ENCODE measurements at regions not wholly inside any gene's neighbourhood (a gene's known extent, or its start where the extent isn't known, plus 50 kb on each side); places are given as distances from the start of the nearest gene placed in this dataset.

DNA sequence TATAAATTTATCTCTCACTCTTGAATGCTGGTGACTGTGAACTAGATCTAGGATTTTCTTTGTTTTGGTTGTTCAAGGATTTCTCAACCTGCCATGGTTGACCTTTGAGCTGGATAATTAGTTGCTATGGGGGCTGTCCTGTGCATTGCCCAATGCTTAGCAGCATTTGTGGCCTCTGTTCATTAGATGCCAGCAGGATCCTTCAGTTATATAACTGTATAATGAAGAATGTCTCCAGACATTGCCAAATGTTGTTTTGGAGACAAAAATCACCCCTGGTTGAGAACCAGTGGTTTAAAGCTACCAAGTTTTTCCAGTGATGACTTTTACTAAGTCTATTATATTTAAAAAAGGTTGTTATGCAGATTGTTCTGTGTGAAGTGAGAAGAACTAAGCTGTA lies 147.9 kb upstream of the STXBP6 start:
- Histone ChIP-seq H3K4me3 (ENCODE audit: low read length) (no peak overlapping the region), H3K79me2 (replicated peaks; ENCODE audit: insufficient read depth, low read length) (no peaks in the 10 kb centered on the region), H3K9ac (ENCODE audit: low read length) (no peak overlapping the region), H4K20me1 (ENCODE audit: insufficient read depth) (no peaks in the 10 kb centered on the region), H3K27me3 (ENCODE audit: insufficient read depth, low read depth, low read length) (no peaks in the 10 kb centered on the region), H2AFZ (ENCODE audit: low read depth, low read length) (no peak overlapping the region), H3K27ac (ENCODE audit: low read length) (no peak overlapping the region), H3K4me2 (ENCODE audit: low read length) (no peak overlapping the region), H3K9me2 (ENCODE audit: insufficient read depth, low read length) (no peaks in the 10 kb centered on the region), H3K9me3 (ENCODE audit: low read length) (no peaks in the 10 kb centered on the region), H3F3A (ENCODE audit: insufficient read depth, low read length, poor library complexity, severe bottlenecking) (no peaks in the 10 kb centered on the region), H3K36me3 (ENCODE audit: insufficient read depth, low read length) (no peaks in the 10 kb centered on the region)
- TF ChIP-seq TAF1 (IDR thresholded peaks at IDR 0.05; ENCODE audit: low read depth) (no peak), RAD21 (conservative IDR thresholded peaks at IDR 0.05) (no peak), EZH2 (IDR thresholded peaks at IDR 0.05; ENCODE audit: borderline replicate concordance, insufficient read depth, low read length, poor library complexity, severe bottlenecking) (no peak), POLR2AphosphoS5 (IDR thresholded peaks at IDR 0.05) (no peak), SMC3 (conservative IDR thresholded peaks at IDR 0.05; ENCODE audit: poor library complexity) (no peak), MXI1 (conservative IDR thresholded peaks at IDR 0.05; ENCODE audit: poor library complexity, severe bottlenecking) (no peak)

DNA sequence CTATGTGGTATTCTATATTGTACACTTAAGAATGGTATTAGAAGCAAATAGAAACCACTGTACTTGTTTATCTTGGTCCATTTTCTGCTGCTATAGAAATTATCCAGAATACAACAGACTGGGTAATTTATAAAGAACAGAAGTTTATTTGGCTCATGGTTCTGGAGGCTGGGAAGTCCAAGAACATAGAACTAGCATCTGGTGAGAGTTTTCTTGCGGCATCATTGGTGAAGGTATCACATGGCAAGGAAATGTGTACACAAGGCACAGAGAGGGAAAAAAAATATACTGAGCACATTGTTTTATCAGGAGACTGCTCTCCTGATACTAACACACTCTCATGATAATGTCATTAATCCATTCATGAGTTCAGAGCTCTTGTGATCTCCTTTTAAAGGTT lies 130.3 kb upstream of the STXBP6 start:
- Histone ChIP-seq H3K4me2 (ENCODE audit: low read length) (no peak overlapping the region), H3K9me2 (ENCODE audit: insufficient read depth, low read length) (no peaks in the 10 kb centered on the region), H3F3A (ENCODE audit: insufficient read depth, low read length, poor library complexity, severe bottlenecking) (no peaks in the 10 kb centered on the region), H3K36me3 (ENCODE audit: insufficient read depth, low read length) (no peaks in the 10 kb centered on the region), H3K4me3 (ENCODE audit: low read length) (no peak overlapping the region), H3K27me3 (ENCODE audit: insufficient read depth, low read depth, low read length) (no peaks in the 10 kb centered on the region), H3K27ac (ENCODE audit: low read length) (no peak overlapping the region), H3K79me2 (replicated peaks; ENCODE audit: insufficient read depth, low read length) (no peaks in the 10 kb centered on the region), H4K20me1 (ENCODE audit: insufficient read depth) (no peaks in the 10 kb centered on the region), H2AFZ (ENCODE audit: low read depth, low read length) (no peak overlapping the region), H3K9me3 (ENCODE audit: low read length) (no peaks in the 10 kb centered on the region), H3K9ac (ENCODE audit: low read length) (no peak overlapping the region)
- no peak for TF ChIP-seq TAF1 (IDR thresholded peaks at IDR 0.05; ENCODE audit: low read depth)

- no peak overlapping the region for H3K27ac ChIP-seq (ENCODE audit: low read length)
- H3K9me2 ChIP-seq (ENCODE audit: insufficient read depth, low read length) = no peaks in the 10 kb centered on the region
- no peaks in the 10 kb centered on the region for H3K79me2 ChIP-seq (replicated peaks; ENCODE audit: insufficient read depth, low read length)
- H3K36me3 ChIP-seq (ENCODE audit: insufficient read depth, low read length) = no peaks in the 10 kb centered on the region
- H3K9ac ChIP-seq (ENCODE audit: low read length) = no peak overlapping the region
- H3K27me3 ChIP-seq (ENCODE audit: insufficient read depth, low read depth, low read length) = no peaks in the 10 kb centered on the region
- H3K4me3 ChIP-seq (ENCODE audit: low read length) = no peak overlapping the region
- no peaks in the 10 kb centered on the region for H3K9me3 ChIP-seq (ENCODE audit: low read length)
- H2AFZ ChIP-seq (ENCODE audit: low read depth, low read length) = no peak overlapping the region
- no peak overlapping the region for H3K4me2 ChIP-seq (ENCODE audit: low read length)
- H3F3A ChIP-seq (ENCODE audit: insufficient read depth, low read length, poor library complexity, severe bottlenecking) = no peaks in the 10 kb centered on the region
- TF ChIP-seq EZH2 (IDR thresholded peaks at IDR 0.05; ENCODE audit: borderline replicate concordance, insufficient read depth, low read length, poor library complexity, severe bottlenecking) (no peak), MXI1 (conservative IDR thresholded peaks at IDR 0.05; ENCODE audit: poor library complexity, severe bottlenecking) (no peak), EP300 (conservative IDR thresholded peaks at IDR 0.05; ENCODE audit: poor library complexity, severe bottlenecking) (no peak), RAD21 (conservative IDR thresholded peaks at IDR 0.05) (no peak), POLR2AphosphoS5 (IDR thresholded peaks at IDR 0.05) (no peak), SMC3 (conservative IDR thresholded peaks at IDR 0.05; ENCODE audit: poor library complexity) (no peak)
- TF ChIP-seq, protein P1, sequence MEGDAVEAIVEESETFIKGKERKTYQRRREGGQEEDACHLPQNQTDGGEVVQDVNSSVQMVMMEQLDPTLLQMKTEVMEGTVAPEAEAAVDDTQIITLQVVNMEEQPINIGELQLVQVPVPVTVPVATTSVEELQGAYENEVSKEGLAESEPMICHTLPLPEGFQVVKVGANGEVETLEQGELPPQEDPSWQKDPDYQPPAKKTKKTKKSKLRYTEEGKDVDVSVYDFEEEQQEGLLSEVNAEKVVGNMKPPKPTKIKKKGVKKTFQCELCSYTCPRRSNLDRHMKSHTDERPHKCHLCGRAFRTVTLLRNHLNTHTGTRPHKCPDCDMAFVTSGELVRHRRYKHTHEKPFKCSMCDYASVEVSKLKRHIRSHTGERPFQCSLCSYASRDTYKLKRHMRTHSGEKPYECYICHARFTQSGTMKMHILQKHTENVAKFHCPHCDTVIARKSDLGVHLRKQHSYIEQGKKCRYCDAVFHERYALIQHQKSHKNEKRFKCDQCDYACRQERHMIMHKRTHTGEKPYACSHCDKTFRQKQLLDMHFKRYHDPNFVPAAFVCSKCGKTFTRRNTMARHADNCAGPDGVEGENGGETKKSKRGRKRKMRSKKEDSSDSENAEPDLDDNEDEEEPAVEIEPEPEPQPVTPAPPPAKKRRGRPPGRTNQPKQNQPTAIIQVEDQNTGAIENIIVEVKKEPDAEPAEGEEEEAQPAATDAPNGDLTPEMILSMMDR (IDR thresholded peaks at IDR 0.05; ENCODE audit: poor library complexity, severe bottlenecking) = no peak
- H4K20me1 ChIP-seq (ENCODE audit: insufficient read depth) = no peaks in the 10 kb centered on the region
Measured at GRCh38 chr14:25178255-25178654, 128.3 kb upstream of the STXBP6 start.
